HEK293 (cell line): ENCODE measurements at regions not wholly inside any gene's neighbourhood (a gene's known extent, or its start where the extent isn't known, plus 50 kb on each side); places are given as distances from the start of the nearest gene placed in this dataset.
"Not testable (repeated sequence)": the region's sequence is repeated elsewhere in the genome, so short reads cannot be mapped to it uniquely, and the experiment has no call there.

Experiments
- CTCF ChIA-PET: fragments of 350-600 bp; formaldehyde crosslinking; extraction: SDS; loops from one replicate; lab custom pipeline; 2021; ENCODE audit warnings: antibody characterized with exemption; lab: Yijun Ruan, JAX
- POLR2A ChIA-PET: fragments of 300-600 bp; formaldehyde crosslinking; extraction: SDS; loops from one replicate; lab custom pipeline; 2020; ENCODE audit warnings: antibody characterized with exemption, inconsistent platforms; lab: Yijun Ruan, JAX
- H3K27ac ChIP-seq: fragments of 200-500 bp; sonication (Bioruptor generic); 2 replicates; pipeline ENCODE4 v1.5.1; 2014; ENCODE audit warnings: low read depth, low read length, control low read depth, inconsistent platforms; ENCODE audit errors: extremely low read depth
- H3K36me3 ChIP-seq, 2 experiments: fragments of 200-500 bp in 1 of 2; sonication (Bioruptor generic) in 1 of 2; 1 replicate in 1 of 2; 2 replicates in 1 of 2; pipeline ENCODE4 v1.5.1; 2014 to 2017; ENCODE audit warnings: inconsistent platforms in 2 of 2, low read length in 2 of 2; ENCODE audit not compliant: control insufficient read depth in 2 of 2, insufficient read depth in 1 of 2
- H3K4me1 ChIP-seq: fragments of 200-500 bp; sonication (Bioruptor generic); 2 replicates; pipeline ENCODE4 v1.5.1; 2014; ENCODE audit warnings: mild to moderate bottlenecking, low read length, inconsistent platforms; ENCODE audit not compliant: control insufficient read depth, insufficient read depth
- H3K4me3 ChIP-seq: 2 replicates; pipeline ENCODE4 v1.5.1; 2011; ENCODE audit warnings: low read depth, mild to moderate bottlenecking, control low read depth, low read length, moderate library complexity
- H3K9me3 ChIP-seq: fragments of 200-500 bp; sonication (Bioruptor generic); 2 replicates; pipeline ENCODE4 v1.5.1; 2014; ENCODE audit warnings: low read depth, low read length, inconsistent platforms; ENCODE audit not compliant: control insufficient read depth, insufficient read depth
- PRDM10 ChIP-seq: fragments of 450-650 bp; formaldehyde crosslinking; IDR thresholded peaks from 2 replicates; pipeline ENCODE4 v1.5.1; 2016; ENCODE audit warnings: missing biosample characterization, missing genetic modification characterization
- ZBTB17 ChIP-seq: fragments of 450-650 bp; formaldehyde crosslinking; IDR thresholded peaks from 2 replicates; pipeline ENCODE4 v1.5.1; 2016; ENCODE audit warnings: missing biosample characterization, missing genetic modification characterization

- peak; percentile 74 for TF ChIP-seq ZBTB17
- H3K4me1 ChIP-seq, H3K36me3 ChIP-seq, H3K4me3 ChIP-seq, POLR2A ChIA-PET, H3K27ac ChIP-seq, H3K9me3 ChIP-seq: not testable (repeated sequence)
- CTCF ChIA-PET: interaction anchor here (1.1 kb wide), 1 partner anchor 36 kb away, joined by 3 read pairs; no protein-coding TSS in a partner anchor
These were observed 66.1 kb upstream of the ZSCAN2 start for GRCh38 chr15:84534561-84535235.

GRCh38 chr15:84536181-84536580, 64.6 kb upstream of the ZSCAN2 start:
- H3K4me1 ChIP-seq, H3K27ac ChIP-seq, H3K9me3 ChIP-seq, H3K4me3 ChIP-seq, H3K36me3 ChIP-seq, POLR2A ChIA-PET, CTCF ChIA-PET: not testable (repeated sequence)

GRCh38 chr15:84544586-84544985, 56.2 kb upstream of the ZSCAN2 start:
- H3K36me3 ChIP-seq: peaks cover 5 to 13% of the 10 kb centered on the region in 2 experiments; a peak in 2 of 3 replicates
- POLR2A ChIA-PET, H3K4me3 ChIP-seq, H3K27ac ChIP-seq, CTCF ChIA-PET, H3K4me1 ChIP-seq, H3K9me3 ChIP-seq: not testable (repeated sequence)

GRCh38 chr15:84547150-84547549, 53.7 kb upstream of the ZSCAN2 start:
- H3K9me3 ChIP-seq, H3K36me3 ChIP-seq, POLR2A ChIA-PET, H3K4me3 ChIP-seq, H3K27ac ChIP-seq, H3K4me1 ChIP-seq: not testable (repeated sequence)
- CTCF ChIA-PET: interaction anchor here (0.7 to 2.3 kb wide), 3 partner anchors 24 to 986 kb away, joined by 3 to 7 read pairs (median 3); no protein-coding TSS in a partner anchor

- H3K4me3 ChIP-seq, POLR2A ChIA-PET, H3K4me1 ChIP-seq, H3K9me3 ChIP-seq, H3K27ac ChIP-seq: not testable (repeated sequence)
- peaks cover 4 to 16% of the 10 kb centered on the region in 2 experiments; a peak in 2 of 3 replicates for H3K36me3 ChIP-seq
- CTCF ChIA-PET: interaction anchor here (0.7 kb wide), 1 partner anchor 22 kb away, joined by 4 read pairs; no protein-coding TSS in a partner anchor
- 0 out of 2 replicates have a peak, but pooled peaks have one; percentile 33 for TF ChIP-seq PRDM10 (tag by site-specific recombination)
These were observed 50.3 kb upstream of the ZSCAN2 start for GRCh38 chr15:84550503-84550902.
